Uterus (tissue), 2 donors: ENCODE measurements at regions not wholly inside any gene's neighbourhood (a gene's known extent, or its start where the extent isn't known, plus 50 kb on each side); places are given as distances from the start of the nearest gene placed in this dataset.

Experiments
- POLR2A ChIP-seq, 2 donors: fragments of 450-650 bp; IDR thresholded peaks; one replicate each; pipeline ENCODE4 v1.6.1; 2016; ENCODE audit warnings: antibody characterized with exemption in 2 of 2, mild to moderate bottlenecking in 1 of 2, moderate library complexity in 1 of 2
- TF ChIP-seq, protein P1 (sequence below), 4 experiments: fragments of 200-600 bp in 2 of 4; fragments of 450-650 bp in 2 of 4; sonication (generic) in 2 of 4; IDR thresholded peaks; one replicate each; pipeline ENCODE4 v1.5.1; 2016 to 2019; ENCODE audit warnings: antibody characterized with exemption in 4 of 4, mild to moderate bottlenecking in 2 of 4, moderate library complexity in 1 of 4

DNA sequence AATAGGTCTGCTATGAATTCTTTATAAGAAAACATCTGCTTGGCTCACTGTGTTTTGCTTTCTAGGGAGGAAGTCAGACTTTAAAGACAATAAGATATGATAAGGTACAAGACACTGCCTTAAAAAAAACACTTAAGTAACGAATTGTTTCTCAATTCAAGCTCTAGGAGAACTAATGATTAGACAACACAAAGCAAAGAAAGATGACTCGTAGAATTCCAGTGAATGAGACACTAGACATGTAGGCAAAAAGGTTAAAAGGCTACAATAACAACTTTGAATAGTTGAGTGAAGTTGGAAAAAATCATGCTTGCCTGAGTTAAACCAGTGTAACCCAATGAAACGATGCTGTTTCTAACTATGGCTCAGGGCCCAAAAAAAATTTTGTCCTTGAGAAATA is 344.4 kb upstream of the ACTRT1 start:
- no peak for TF ChIP-seq POLR2A (IDR thresholded peaks at IDR 0.05)
- TF ChIP-seq, protein P1, sequence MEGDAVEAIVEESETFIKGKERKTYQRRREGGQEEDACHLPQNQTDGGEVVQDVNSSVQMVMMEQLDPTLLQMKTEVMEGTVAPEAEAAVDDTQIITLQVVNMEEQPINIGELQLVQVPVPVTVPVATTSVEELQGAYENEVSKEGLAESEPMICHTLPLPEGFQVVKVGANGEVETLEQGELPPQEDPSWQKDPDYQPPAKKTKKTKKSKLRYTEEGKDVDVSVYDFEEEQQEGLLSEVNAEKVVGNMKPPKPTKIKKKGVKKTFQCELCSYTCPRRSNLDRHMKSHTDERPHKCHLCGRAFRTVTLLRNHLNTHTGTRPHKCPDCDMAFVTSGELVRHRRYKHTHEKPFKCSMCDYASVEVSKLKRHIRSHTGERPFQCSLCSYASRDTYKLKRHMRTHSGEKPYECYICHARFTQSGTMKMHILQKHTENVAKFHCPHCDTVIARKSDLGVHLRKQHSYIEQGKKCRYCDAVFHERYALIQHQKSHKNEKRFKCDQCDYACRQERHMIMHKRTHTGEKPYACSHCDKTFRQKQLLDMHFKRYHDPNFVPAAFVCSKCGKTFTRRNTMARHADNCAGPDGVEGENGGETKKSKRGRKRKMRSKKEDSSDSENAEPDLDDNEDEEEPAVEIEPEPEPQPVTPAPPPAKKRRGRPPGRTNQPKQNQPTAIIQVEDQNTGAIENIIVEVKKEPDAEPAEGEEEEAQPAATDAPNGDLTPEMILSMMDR (IDR thresholded peaks at IDR 0.05) = no peak
